Endodermal cell (in vitro differentiated cells): ENCODE measurements at regions not wholly inside any gene's neighbourhood (a gene's known extent, or its start where the extent isn't known, plus 50 kb on each side); places are given as distances from the start of the nearest gene placed in this dataset.

ENCODE experiments used
- DNase-seq: peaks from one replicate; pipeline ENCODE4 v3.0.0-alpha.2; 2017
- H3K27ac ChIP-seq: 2 replicates; pipeline ENCODE4 v1.5.1; 2013; ENCODE audit warnings: mild to moderate bottlenecking, low read depth, low read length, moderate library complexity
- H3K27me3 ChIP-seq: 2 replicates; pipeline ENCODE4 v1.6.1; 2013; ENCODE audit warnings: mild to moderate bottlenecking, low read length, moderate library complexity; ENCODE audit not compliant: insufficient read depth, control insufficient read depth, poor library complexity, severe bottlenecking
- H3K36me3 ChIP-seq: 2 replicates; pipeline ENCODE4 v1.7.0; 2013; ENCODE audit warnings: mild to moderate bottlenecking, low read length, moderate library complexity; ENCODE audit not compliant: control insufficient read depth, insufficient read depth
- H3K4me1 ChIP-seq: one replicate; pipeline ENCODE4 v1.7.0; 2013; ENCODE audit warnings: low read length; ENCODE audit not compliant: control insufficient read depth, insufficient read depth
- H3K4me3 ChIP-seq: 2 replicates; pipeline ENCODE4 v1.5.1; 2013; ENCODE audit warnings: mild to moderate bottlenecking, low read length, moderate library complexity
- H3K9ac ChIP-seq: 2 replicates; pipeline ENCODE4 v1.6.1; 2013; ENCODE audit warnings: mild to moderate bottlenecking, low read length, moderate library complexity; ENCODE audit not compliant: poor library complexity, severe bottlenecking; ENCODE audit errors: extremely low read depth
- H3K9me3 ChIP-seq: 2 replicates; pipeline ENCODE4 v1.6.1; 2013; ENCODE audit warnings: mild to moderate bottlenecking, low read length, moderate library complexity; ENCODE audit not compliant: control insufficient read depth
- H3K27ac Mint-ChIP-seq: 2 replicates; pipeline ENCODE4 v1.8.0; 2020; ENCODE audit warnings: mixed read lengths
- H3K27me3 Mint-ChIP-seq: 2 replicates; pipeline ENCODE4 v1.8.0; 2021; ENCODE audit warnings: mild to moderate bottlenecking, mixed read lengths; ENCODE audit not compliant: insufficient read depth
- H3K36me3 Mint-ChIP-seq: 2 replicates; pipeline ENCODE4 v1.8.0; 2020; ENCODE audit warnings: low read depth, mixed read lengths
- H3K4me1 Mint-ChIP-seq: 2 replicates; pipeline ENCODE4 v1.8.0; 2020; ENCODE audit warnings: mixed read lengths
- H3K4me3 Mint-ChIP-seq: 2 replicates; pipeline ENCODE4 v1.8.0; 2020; ENCODE audit warnings: mild to moderate bottlenecking, moderate library complexity, mixed read lengths
- H3K9me3 Mint-ChIP-seq: 2 replicates; pipeline ENCODE4 v1.8.0; 2020; ENCODE audit warnings: mild to moderate bottlenecking, mixed read lengths
- WGBS, 2 experiments: methylation state at CpG; one replicate each; pipeline versions ENCODE4 v1.1.5 to v1.1.7; 2013; ENCODE audit warnings: missing lambda C conversion rate in 2 of 2, mixed read lengths in 1 of 2; ENCODE audit not compliant: insufficient coverage in 1 of 2, insufficient read length in 1 of 2; 5-methylcytosine and 5-hydroxymethylcytosine counted together
- TF ChIP-seq, protein P1 (sequence below): fragments of 200-600 bp; sonication (generic); conservative IDR thresholded peaks from 2 replicates; pipeline ENCODE4 v1.5.0; 2021; ENCODE audit warnings: antibody characterized with exemption, mild to moderate bottlenecking

DNA sequence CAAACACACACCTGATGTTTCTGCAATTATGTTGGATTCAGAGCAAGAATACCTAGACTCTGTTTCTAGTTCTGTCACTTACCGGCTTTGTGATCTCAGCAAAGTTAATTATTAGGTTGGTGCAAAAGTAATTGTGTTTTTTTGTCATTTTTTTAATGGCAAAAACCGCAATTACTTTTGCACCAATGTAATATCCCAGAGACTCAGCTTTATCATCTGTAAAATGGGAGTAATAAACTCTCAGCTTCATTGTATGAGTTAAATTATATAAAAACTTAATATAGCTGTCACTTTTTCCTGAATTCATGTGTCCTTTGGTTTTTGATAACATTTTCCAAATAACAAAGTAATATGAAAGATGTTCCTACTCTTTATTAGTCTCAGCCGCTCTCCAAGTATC lies 251.7 kb downstream of the TRIB2 start:
- Histone ChIP-seq H3K9me3 (peaks cover 16% of the 10 kb centered on the region), H3K4me1 (no peaks in the 10 kb centered on the region), H3K9ac (no peak overlapping the region), H3K27me3 (peaks cover 12% of the 10 kb centered on the region), H3K36me3 (no peaks in the 10 kb centered on the region), H3K4me3 (no peak overlapping the region), H3K27ac (no peak overlapping the region)
- no peak for DNase-seq
- Mint-ChIP-seq H3K36me3 (no peaks in the 10 kb centered on the region), H3K27ac (no peak overlapping the region), H3K27me3 (peaks cover 36% of the 10 kb centered on the region), H3K9me3 (peaks cover 11% of the 10 kb centered on the region), H3K4me1 (no peaks in the 10 kb centered on the region), H3K4me3 (no peak overlapping the region)
- WGBS, 2 experiments, result 90 to 100% methylated on average over 1 to 3 of the region's 3 CpGs
- TF ChIP-seq, protein P1, sequence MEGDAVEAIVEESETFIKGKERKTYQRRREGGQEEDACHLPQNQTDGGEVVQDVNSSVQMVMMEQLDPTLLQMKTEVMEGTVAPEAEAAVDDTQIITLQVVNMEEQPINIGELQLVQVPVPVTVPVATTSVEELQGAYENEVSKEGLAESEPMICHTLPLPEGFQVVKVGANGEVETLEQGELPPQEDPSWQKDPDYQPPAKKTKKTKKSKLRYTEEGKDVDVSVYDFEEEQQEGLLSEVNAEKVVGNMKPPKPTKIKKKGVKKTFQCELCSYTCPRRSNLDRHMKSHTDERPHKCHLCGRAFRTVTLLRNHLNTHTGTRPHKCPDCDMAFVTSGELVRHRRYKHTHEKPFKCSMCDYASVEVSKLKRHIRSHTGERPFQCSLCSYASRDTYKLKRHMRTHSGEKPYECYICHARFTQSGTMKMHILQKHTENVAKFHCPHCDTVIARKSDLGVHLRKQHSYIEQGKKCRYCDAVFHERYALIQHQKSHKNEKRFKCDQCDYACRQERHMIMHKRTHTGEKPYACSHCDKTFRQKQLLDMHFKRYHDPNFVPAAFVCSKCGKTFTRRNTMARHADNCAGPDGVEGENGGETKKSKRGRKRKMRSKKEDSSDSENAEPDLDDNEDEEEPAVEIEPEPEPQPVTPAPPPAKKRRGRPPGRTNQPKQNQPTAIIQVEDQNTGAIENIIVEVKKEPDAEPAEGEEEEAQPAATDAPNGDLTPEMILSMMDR, result no peak

DNA sequence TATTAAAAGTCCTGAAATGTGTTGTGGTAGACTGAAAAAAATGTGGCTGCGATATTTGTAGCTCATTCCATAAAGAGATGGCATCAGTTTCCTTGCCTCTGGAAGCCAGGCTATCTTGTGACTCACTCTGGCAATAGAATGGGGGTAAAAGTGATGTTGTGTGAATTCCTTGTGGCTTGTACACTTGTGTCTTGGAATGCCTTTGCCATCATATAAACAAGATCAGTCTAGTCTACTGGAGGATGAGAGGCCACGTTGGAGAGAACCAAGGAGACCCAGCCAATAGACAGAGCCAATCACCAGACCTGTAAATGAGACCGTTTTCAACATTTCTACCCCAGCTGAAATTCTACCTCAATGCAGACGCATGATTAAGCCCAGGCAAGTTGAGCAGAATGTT lies 254.1 kb downstream of the TRIB2 start:
- Mint-ChIP-seq H3K4me3 (no peak overlapping the region), H3K27me3 (peaks cover 30% of the 10 kb centered on the region), H3K36me3 (no peaks in the 10 kb centered on the region), H3K27ac (no peak overlapping the region), H3K4me1 (peaks cover 4% of the 10 kb centered on the region), H3K9me3 (peaks cover 15% of the 10 kb centered on the region)
- Histone ChIP-seq H3K27me3 (peaks cover 6% of the 10 kb centered on the region), H3K4me1 (no peaks in the 10 kb centered on the region), H3K9ac (no peak overlapping the region), H3K27ac (no peak overlapping the region), H3K9me3 (peaks cover 23% of the 10 kb centered on the region), H3K4me3 (no peak overlapping the region), H3K36me3 (no peaks in the 10 kb centered on the region)
- WGBS, 2 experiments, result 90 to 91% methylated on average over 2 to 4 of the region's 4 CpGs
- DNase-seq, result no peak
- TF ChIP-seq, protein P1, result no peak

DNA sequence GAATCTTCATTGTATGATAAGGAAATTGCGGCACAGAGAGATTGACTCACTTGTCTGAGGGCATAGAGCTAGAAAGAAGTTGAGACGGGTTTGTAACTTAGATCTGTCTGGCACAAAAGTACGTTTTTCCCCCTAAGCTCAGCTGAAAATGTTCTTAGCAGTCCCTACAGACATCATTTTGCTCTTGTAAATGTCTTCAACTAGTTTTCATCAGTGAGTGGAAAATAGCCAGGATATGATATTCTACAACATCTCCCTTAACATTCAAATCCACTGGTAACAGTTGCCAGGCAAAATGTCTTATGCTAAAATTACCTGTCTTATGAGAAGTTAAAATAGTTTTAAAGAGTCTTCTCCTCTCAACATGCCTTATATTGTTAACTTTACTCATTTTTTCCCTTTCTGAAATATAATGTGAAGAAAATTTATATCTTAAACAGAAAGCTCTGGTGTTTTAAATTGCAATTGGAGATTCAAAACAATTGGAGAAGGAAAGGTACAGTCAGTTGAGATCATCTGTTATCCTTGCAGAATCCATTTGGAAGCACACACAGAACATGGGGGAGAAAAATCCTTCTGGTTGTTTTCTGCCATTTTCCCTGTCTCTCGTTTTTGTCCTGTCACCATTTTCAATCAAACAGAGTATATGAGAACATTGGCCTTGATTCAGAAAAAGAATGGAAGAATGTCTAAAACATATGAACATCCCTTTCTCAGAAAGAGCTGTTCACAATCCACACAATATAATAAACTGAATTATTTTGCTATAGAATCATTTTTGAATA lies 255.0 kb downstream of the TRIB2 start:
- Mint-ChIP-seq H3K27ac (no peak overlapping the region), H3K9me3 (peaks cover 15% of the 10 kb centered on the region), H3K4me1 (peaks cover 4% of the 10 kb centered on the region), H3K4me3 (no peak overlapping the region), H3K27me3 (peaks cover 33% of the 10 kb centered on the region), H3K36me3 (no peaks in the 10 kb centered on the region)
- Histone ChIP-seq H3K27ac (no peak overlapping the region), H3K4me1 (no peaks in the 10 kb centered on the region), H3K4me3 (no peak overlapping the region), H3K27me3 (peaks cover 6% of the 10 kb centered on the region), H3K36me3 (no peaks in the 10 kb centered on the region), H3K9me3 (peaks cover 23% of the 10 kb centered on the region), H3K9ac (no peak overlapping the region)
- no peak for DNase-seq
- 90 to 92% methylated on average over 3 to 4 of the region's 4 CpGs for WGBS, 2 experiments
- TF ChIP-seq, protein P1, result no peak
